ENCODE measurements at regions not wholly inside any gene's neighbourhood (a gene's known extent, or its start where the extent isn't known, plus 50 kb on each side); places are given as distances from the start of the nearest gene placed in this dataset.

DNA sequence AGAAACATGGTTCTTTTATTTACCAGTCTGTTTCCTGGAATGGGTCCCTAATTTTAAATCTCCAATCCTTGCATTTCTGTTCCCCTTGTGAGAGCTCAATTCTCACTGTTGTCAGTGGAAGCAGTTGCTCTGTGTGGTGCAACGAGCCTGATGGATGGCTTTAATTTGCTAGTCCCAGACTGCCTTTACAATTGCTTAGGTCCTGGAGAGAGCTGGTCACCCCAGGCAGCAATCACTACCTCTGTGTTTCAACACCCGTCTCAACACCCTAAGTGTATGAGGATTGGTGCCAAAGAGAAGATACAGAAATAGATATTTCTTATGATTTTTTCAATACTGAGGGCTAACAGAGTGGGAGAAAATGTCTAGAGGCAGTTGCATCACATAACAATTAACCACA lies 873.8 kb downstream of the GLUD2 start:
- TF ChIP-seq, protein P1, sequence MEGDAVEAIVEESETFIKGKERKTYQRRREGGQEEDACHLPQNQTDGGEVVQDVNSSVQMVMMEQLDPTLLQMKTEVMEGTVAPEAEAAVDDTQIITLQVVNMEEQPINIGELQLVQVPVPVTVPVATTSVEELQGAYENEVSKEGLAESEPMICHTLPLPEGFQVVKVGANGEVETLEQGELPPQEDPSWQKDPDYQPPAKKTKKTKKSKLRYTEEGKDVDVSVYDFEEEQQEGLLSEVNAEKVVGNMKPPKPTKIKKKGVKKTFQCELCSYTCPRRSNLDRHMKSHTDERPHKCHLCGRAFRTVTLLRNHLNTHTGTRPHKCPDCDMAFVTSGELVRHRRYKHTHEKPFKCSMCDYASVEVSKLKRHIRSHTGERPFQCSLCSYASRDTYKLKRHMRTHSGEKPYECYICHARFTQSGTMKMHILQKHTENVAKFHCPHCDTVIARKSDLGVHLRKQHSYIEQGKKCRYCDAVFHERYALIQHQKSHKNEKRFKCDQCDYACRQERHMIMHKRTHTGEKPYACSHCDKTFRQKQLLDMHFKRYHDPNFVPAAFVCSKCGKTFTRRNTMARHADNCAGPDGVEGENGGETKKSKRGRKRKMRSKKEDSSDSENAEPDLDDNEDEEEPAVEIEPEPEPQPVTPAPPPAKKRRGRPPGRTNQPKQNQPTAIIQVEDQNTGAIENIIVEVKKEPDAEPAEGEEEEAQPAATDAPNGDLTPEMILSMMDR (IDR thresholded peaks at IDR 0.05): no peak
- H3K27ac Mint-ChIP-seq: no peak overlapping the region

DNA sequence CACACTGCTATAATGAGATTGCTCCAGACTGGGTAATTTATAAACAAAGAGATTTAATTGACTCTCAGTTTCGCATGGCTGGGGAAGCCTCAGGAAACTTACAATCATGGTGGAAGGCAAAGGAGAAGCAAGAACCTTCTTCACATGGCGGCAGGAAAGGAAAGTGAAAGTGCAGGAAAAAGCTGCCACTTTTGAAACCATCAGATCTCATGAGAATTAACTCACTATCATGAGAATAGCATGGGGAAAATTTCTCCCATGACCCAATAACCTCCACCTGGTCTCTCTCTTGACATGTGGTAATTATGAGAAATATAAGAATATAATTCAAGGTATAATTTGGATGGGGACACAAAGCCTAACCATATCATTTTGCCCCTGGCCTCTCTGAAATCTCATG lies 884.2 kb downstream of the GLUD2 start:
- ATAC-seq: no peak

More for the DNA sequence above, 873.8 kb downstream of the GLUD2 start:
- ChIA-PET CTCF (no interaction called here), POLR2A (no interaction called here)
- no peak overlapping the region for H3K4me3 Mint-ChIP-seq
- H3K36me3 Mint-ChIP-seq (ENCODE audit: low read depth): no peaks in the 10 kb centered on the region
- no peak for ATAC-seq
- peaks cover 1% of the 10 kb centered on the region for H3K9me3 Mint-ChIP-seq
- H3K4me1 Mint-ChIP-seq (ENCODE audit: low read depth): no peaks in the 10 kb centered on the region
- no peaks in the 10 kb centered on the region for H3K27me3 Mint-ChIP-seq
- DNase-seq: no peak
- intact Hi-C loops (cut with micrococcal nuclease): no loop called here

DNA sequence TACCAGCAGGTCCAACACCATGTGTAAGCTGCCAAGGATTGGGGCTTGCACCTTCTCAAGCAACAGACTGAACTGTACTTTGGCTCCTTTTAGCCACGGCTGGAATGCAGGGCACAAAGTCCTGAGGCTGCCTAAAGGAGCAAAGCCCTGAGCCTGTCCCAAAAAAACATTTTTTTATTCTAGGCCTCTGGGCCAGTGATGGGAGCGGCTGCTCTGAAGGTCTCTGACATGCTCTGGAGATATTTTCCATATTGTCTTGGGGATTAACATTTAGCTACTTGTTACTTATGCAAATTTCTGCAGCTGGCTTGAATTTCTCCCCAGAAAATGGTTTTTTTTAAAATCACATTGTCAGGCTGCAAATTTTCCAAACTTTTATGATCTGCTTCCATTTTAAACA lies 885.3 kb downstream of the GLUD2 start:
- ATAC-seq (no peak), DNase-seq (no peak)
- no peaks in the 10 kb centered on the region for H3K4me1 Mint-ChIP-seq (ENCODE audit: low read depth)
- H3K27ac Mint-ChIP-seq: no peak overlapping the region
- H3K4me3 Mint-ChIP-seq: no peak overlapping the region
- ChIA-PET CTCF (no interaction called here), POLR2A (no interaction called here)
- intact Hi-C loops (cut with micrococcal nuclease): no loop called here
- TF ChIP-seq, protein P1 (IDR thresholded peaks at IDR 0.05): no peak
- no peaks in the 10 kb centered on the region for H3K27me3 Mint-ChIP-seq
- H3K9me3 Mint-ChIP-seq: no peaks in the 10 kb centered on the region
- H3K36me3 Mint-ChIP-seq (ENCODE audit: low read depth): no peaks in the 10 kb centered on the region

More for the DNA sequence above, 884.2 kb downstream of the GLUD2 start:
- intact Hi-C loops (cut with micrococcal nuclease): no loop called here
- ChIA-PET POLR2A (no interaction called here), CTCF (no interaction called here)
- Mint-ChIP-seq H3K36me3 (ENCODE audit: low read depth) (no peaks in the 10 kb centered on the region), H3K9me3 (no peaks in the 10 kb centered on the region), H3K27ac (no peak overlapping the region), H3K4me1 (ENCODE audit: low read depth) (no peaks in the 10 kb centered on the region), H3K27me3 (no peaks in the 10 kb centered on the region), H3K4me3 (no peak overlapping the region)
- TF ChIP-seq, protein P1 (IDR thresholded peaks at IDR 0.05): no peak
- DNase-seq: no peak

DNA sequence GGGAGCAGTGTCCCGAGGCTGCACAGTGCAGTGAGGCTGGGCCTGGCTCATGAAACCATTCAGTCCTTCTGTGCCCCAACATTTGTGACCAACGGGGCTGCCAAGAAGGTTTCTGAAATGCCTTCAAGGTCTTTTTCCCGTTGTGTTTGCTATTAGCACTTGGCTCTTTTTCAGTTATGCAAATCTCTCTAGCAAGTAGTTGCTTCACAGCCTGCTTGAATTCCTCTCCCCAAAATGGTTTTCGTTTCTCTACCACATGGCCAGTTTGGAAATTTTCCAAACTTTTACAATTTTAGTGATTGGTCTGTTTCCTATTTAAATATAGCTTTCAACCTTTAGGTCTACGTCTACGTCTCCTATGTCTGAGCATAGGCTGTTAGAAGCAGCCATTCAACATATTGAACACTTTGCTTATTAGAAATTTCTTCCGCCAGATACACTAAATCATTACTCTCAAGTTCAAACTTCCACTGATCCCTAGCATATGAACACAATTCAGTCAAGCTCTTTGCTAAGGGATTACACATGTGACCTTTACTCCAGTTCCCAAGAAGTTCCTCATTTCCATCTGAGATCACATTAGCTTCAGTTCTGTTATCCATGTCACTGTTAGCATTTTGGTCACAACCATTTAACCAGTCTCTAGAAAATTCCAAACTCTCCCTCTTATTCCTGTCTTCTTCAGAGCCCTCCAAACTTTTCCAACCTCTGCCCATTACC lies 901.8 kb downstream of the GLUD2 start:
- Mint-ChIP-seq H3K27me3 (no peaks in the 10 kb centered on the region), H3K27ac (no peak overlapping the region), H3K4me1 (ENCODE audit: low read depth) (no peaks in the 10 kb centered on the region), H3K4me3 (no peak overlapping the region), H3K36me3 (ENCODE audit: low read depth) (no peaks in the 10 kb centered on the region), H3K9me3 (peaks cover 2% of the 10 kb centered on the region)
- CTCF ChIA-PET: no interaction called here
- ATAC-seq (no peak), DNase-seq (no peak)
- intact Hi-C loops (cut with micrococcal nuclease): no loop called here
- TF ChIP-seq, protein P1 (IDR thresholded peaks at IDR 0.05): no peak
- POLR2A ChIA-PET: no interaction called here

DNA sequence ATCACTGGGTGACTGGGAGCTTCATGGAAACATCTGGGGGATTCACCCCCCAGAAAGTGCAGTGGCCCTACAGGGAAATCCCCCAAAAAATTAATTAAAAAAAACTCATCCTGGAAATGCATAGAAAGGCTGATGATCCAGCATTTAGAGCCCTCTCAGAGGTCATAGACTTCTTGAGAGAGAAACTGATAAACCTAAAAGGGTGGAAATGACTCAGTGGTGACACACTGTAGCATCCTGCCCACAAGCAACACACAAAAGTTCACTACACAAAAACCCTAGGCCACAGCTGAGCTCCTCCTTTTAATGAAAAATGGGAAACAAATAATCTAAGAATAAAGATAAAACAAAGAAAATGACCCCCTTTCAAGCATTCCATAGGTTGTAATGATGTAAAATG lies 911.5 kb downstream of the GLUD2 start:
- intact Hi-C loops (cut with micrococcal nuclease): no loop called here
- CTCF ChIA-PET: no interaction called here
- peak; percentile 30 for ATAC-seq
- Mint-ChIP-seq H3K9me3 (no peaks in the 10 kb centered on the region), H3K36me3 (ENCODE audit: low read depth) (no peaks in the 10 kb centered on the region), H3K27ac (no peak overlapping the region), H3K27me3 (no peaks in the 10 kb centered on the region), H3K4me1 (ENCODE audit: low read depth) (no peaks in the 10 kb centered on the region), H3K4me3 (no peak overlapping the region)
- POLR2A ChIA-PET: no interaction called here
- DNase-seq: no peak
- TF ChIP-seq, protein P1 (IDR thresholded peaks at IDR 0.05): no peak

All from activated CD8-positive, alpha-beta T cell treated with anti-CD3 and anti-CD28 coated beads for 36 hours (primary cell).